OCI-LY3 (cell line): ENCODE measurements at regions not wholly inside any gene's neighbourhood (a gene's known extent, or its start where the extent isn't known, plus 50 kb on each side); places are given as distances from the start of the nearest gene placed in this dataset.
A peak's percentile ranks its signal among the peaks of the same experiment; 100 is the strongest.

Source experiments
- H2AFZ ChIP-seq: fragments of 200-600, 300-600 bp; shearing (Covaris generic); 2 replicates; pipeline ENCODE4 v1.6.0; 2014; ENCODE audit warnings: antibody characterized with exemption, low read depth, low read length
- H3K27ac ChIP-seq: fragments of 200-600, 300-600 bp; sonication (generic); 2 replicates; pipeline ENCODE4 v1.5.1; 2014; ENCODE audit warnings: mild to moderate bottlenecking, low read length, moderate library complexity, mixed read lengths
- H3K27me3 ChIP-seq: fragments of 200-600, 300-600 bp; sonication (generic); 2 replicates; pipeline ENCODE4 v1.6.1; 2014; ENCODE audit warnings: low read depth, low read length, mixed read lengths
- H3K36me3 ChIP-seq: fragments of 200-600, 300-600 bp; sonication (generic); replicated peaks from 2 replicates; pipeline ENCODE3; 2014; ENCODE audit warnings: low read depth, low read length, mixed read lengths
- H3K4me1 ChIP-seq: fragments of 300-600, 200-600 bp; sonication (generic); 2 replicates; pipeline ENCODE4 v1.6.1; 2014; ENCODE audit warnings: low read length, mixed read lengths
- H3K4me2 ChIP-seq: fragments of 200-600, 300-600 bp; sonication (generic); 2 replicates; pipeline ENCODE4 v1.6.1; 2014; ENCODE audit warnings: low read length, mixed read lengths
- H3K4me3 ChIP-seq: fragments of 300-600, 200-600 bp; sonication (generic); 2 replicates; pipeline ENCODE4 v1.5.1; 2014; ENCODE audit warnings: antibody characterized with exemption, mild to moderate bottlenecking, low read length, moderate library complexity
- H3K79me2 ChIP-seq: fragments of 300-600, 200-600 bp; shearing (Covaris generic); 2 replicates; pipeline ENCODE4 v1.6.1; 2014; ENCODE audit warnings: mild to moderate bottlenecking, low read length, mixed read lengths
- H3K9ac ChIP-seq: fragments of 300-600, 200-600 bp; shearing (Covaris generic); 2 replicates; pipeline ENCODE4 v1.6.0; 2014; ENCODE audit warnings: mild to moderate bottlenecking, low read length, moderate library complexity
- H3K9me3 ChIP-seq: fragments of 200-600, 300-600 bp; shearing (Covaris generic); 2 replicates; pipeline ENCODE4 v1.6.1; 2014; ENCODE audit warnings: low read length, mixed read lengths; ENCODE audit not compliant: insufficient read depth
- H4K20me1 ChIP-seq: fragments of 200-600, 300-600 bp; sonication (generic); 2 replicates; pipeline ENCODE4 v1.6.1; 2016; ENCODE audit warnings: low read length, mixed read lengths; ENCODE audit not compliant: insufficient read depth
- CTCF ChIP-seq: fragments of 200-600, 300-600 bp; sonication (generic); IDR thresholded peaks from 2 replicates; pipeline ENCODE4 v1.5.1; 2014; ENCODE audit warnings: antibody characterized with exemption, low read length, low read depth
- EZH2phosphoT487 ChIP-seq: fragments of 200-600 bp; shearing (Covaris generic); IDR thresholded peaks from 2 replicates; pipeline ENCODE4 v1.6.1; 2018; ENCODE audit warnings: antibody characterized with exemption, mixed run types, low read depth

GRCh38 chr18:21943456-21943855 is 202.9 kb downstream of the MIB1 start:
- TF ChIP-seq EZH2phosphoT487 (no peak), CTCF (no peak)
- no peaks in the 10 kb centered on the region for H3K4me1 ChIP-seq
- H3K27me3 ChIP-seq = no peaks in the 10 kb centered on the region
- no peak overlapping the region for H3K4me3 ChIP-seq
- H3K27ac ChIP-seq = no peak overlapping the region
- no peaks in the 10 kb centered on the region for H3K36me3 ChIP-seq
- H3K9ac ChIP-seq = no peak overlapping the region
- no peaks in the 10 kb centered on the region for H3K9me3 ChIP-seq
- H3K4me2 ChIP-seq = no peak overlapping the region
- H4K20me1 ChIP-seq = no peaks in the 10 kb centered on the region
- H3K79me2 ChIP-seq = no peaks in the 10 kb centered on the region
- no peak overlapping the region for H2AFZ ChIP-seq

- TF ChIP-seq CTCF = no peak
- no peak for TF ChIP-seq EZH2phosphoT487
- no peak overlapping the region for H3K4me2 ChIP-seq
- no peak overlapping the region for H3K27ac ChIP-seq
- no peaks in the 10 kb centered on the region for H3K79me2 ChIP-seq
- no peaks in the 10 kb centered on the region for H4K20me1 ChIP-seq
- no peak overlapping the region for H2AFZ ChIP-seq
- H3K4me1 ChIP-seq = no peaks in the 10 kb centered on the region
- H3K36me3 ChIP-seq = no peaks in the 10 kb centered on the region
- no peak overlapping the region for H3K9ac ChIP-seq
- no peaks in the 10 kb centered on the region for H3K27me3 ChIP-seq
- no peak overlapping the region for H3K4me3 ChIP-seq
- no peaks in the 10 kb centered on the region for H3K9me3 ChIP-seq
Measured at GRCh38 chr18:21949326-21950015, 208.9 kb downstream of the MIB1 start.

GRCh38 chr18:21955757-21956652 is 213.4 kb upstream of the GATA6 start:
- peak; percentile 96 for TF ChIP-seq CTCF
- no peak for TF ChIP-seq EZH2phosphoT487

GRCh38 chr18:21958263-21958662 is 211.1 kb upstream of the GATA6 start:
- H3K9me3 ChIP-seq = no peaks in the 10 kb centered on the region
- H3K36me3 ChIP-seq = no peaks in the 10 kb centered on the region
- no peak overlapping the region for H3K9ac ChIP-seq
- H3K27me3 ChIP-seq = 0 out of 2 replicates have a peak, but pooled peaks cover 5% of the 10 kb centered on the region
- no peaks in the 10 kb centered on the region for H3K79me2 ChIP-seq
- H3K4me2 ChIP-seq = no peak overlapping the region
- no peaks in the 10 kb centered on the region for H4K20me1 ChIP-seq
- H3K4me1 ChIP-seq = peaks cover 11% of the 10 kb centered on the region
- no peak overlapping the region for H2AFZ ChIP-seq
- no peak overlapping the region for H3K27ac ChIP-seq
- no peak overlapping the region for H3K4me3 ChIP-seq
- no peak for TF ChIP-seq CTCF
- TF ChIP-seq EZH2phosphoT487 = no peak

More at GRCh38 chr18:21955757-21956652, 213.4 kb upstream of the GATA6 start:
- H3K79me2 ChIP-seq = no peaks in the 10 kb centered on the region
- no peak overlapping the region for H3K4me2 ChIP-seq
- H3K36me3 ChIP-seq = no peaks in the 10 kb centered on the region
- 0 out of 2 replicates have a peak, but pooled peaks cover 5% of the 10 kb centered on the region for H3K27me3 ChIP-seq
- H3K4me3 ChIP-seq = no peak overlapping the region
- no peak overlapping the region for H3K27ac ChIP-seq
- no peak overlapping the region for H3K9ac ChIP-seq
- 0 out of 2 replicates have a peak overlapping the region, but pooled peaks have one; percentile 17 for H2AFZ ChIP-seq
- H4K20me1 ChIP-seq = no peaks in the 10 kb centered on the region
- H3K9me3 ChIP-seq = no peaks in the 10 kb centered on the region
- H3K4me1 ChIP-seq = peaks cover 11% of the 10 kb centered on the region
